IMR-90 (cell line): ENCODE measurements at regions not wholly inside any gene's neighbourhood (a gene's known extent, or its start where the extent isn't known, plus 50 kb on each side); places are given as distances from the start of the nearest gene placed in this dataset.

Source experiments
- ATAC-seq: fragments of 200-7000 bp; cut with Tn5 transposase; 2 replicates; pipeline ENCODE4 v1.9.1; 2020; ENCODE audit warnings: low read depth, mild to moderate bottlenecking, moderate library complexity
- BruUV-seq: library from RNA; stranded (reverse); fragments of 400-500 nt; replicated peaks from 2 replicates; lab custom pipeline; 2021; lab: Mats Ljungman, UMichigan
- CTCF ChIA-PET: fragments of 300-600 bp; formaldehyde crosslinking; extraction: SDS; loops from one replicate; lab custom pipeline; 2021; ENCODE audit warnings: antibody characterized with exemption; lab: Yijun Ruan, JAX
- POLR2A ChIA-PET: fragments of 300-600 bp; sonication (Branson Sonifier 250); formaldehyde crosslinking; loops from one replicate; lab custom pipeline; 2022; ENCODE audit warnings: antibody characterized with exemption; ENCODE audit not compliant: unreplicated experiment; lab: Charles Lee
- DNase-seq: peaks from one replicate; pipeline ENCODE4 v3.0.0; 2013
- H2AFZ ChIP-seq: replicated peaks from 2 replicates; pipeline ENCODE3; 2013; ENCODE audit warnings: low read length, mild to moderate bottlenecking; ENCODE audit not compliant: poor library complexity
- H2AK5ac ChIP-seq: 2 replicates; pipeline ENCODE4 v1.6.1; 2013; ENCODE audit warnings: low read depth, low read length, inconsistent platforms
- H2AK9ac ChIP-seq: replicated peaks from 2 replicates; pipeline ENCODE3; 2013; ENCODE audit warnings: mild to moderate bottlenecking, low read depth, low read length, moderate library complexity; ENCODE audit not compliant: poor library complexity
- H2BK120ac ChIP-seq: 2 replicates; pipeline ENCODE4 v1.6.1; 2013; ENCODE audit warnings: low read depth, low read length, inconsistent platforms
- H2BK15ac ChIP-seq: 3 replicates; pipeline ENCODE4 v1.6.1; 2013; ENCODE audit warnings: low read depth, low read length, inconsistent platforms
- H2BK20ac ChIP-seq: 2 replicates; pipeline ENCODE4 v1.6.1; 2013; ENCODE audit warnings: low read depth, mild to moderate bottlenecking, inconsistent platforms, low read length, moderate library complexity
- H2BK5ac ChIP-seq: 2 replicates; pipeline ENCODE4 v1.6.1; 2013; ENCODE audit warnings: mild to moderate bottlenecking, low read depth, low read length, inconsistent platforms; ENCODE audit not compliant: poor library complexity, severe bottlenecking
- H3K14ac ChIP-seq: replicated peaks from 2 replicates; pipeline ENCODE4 v1.6.1; 2013; ENCODE audit warnings: low read depth, low read length, inconsistent platforms
- H3K18ac ChIP-seq: 2 replicates; pipeline ENCODE4 v1.6.1; 2013; ENCODE audit warnings: low read depth, low read length, control low read depth
- H3K23ac ChIP-seq: 2 replicates; pipeline ENCODE4 v1.6.1; 2013; ENCODE audit warnings: low read depth, low read length, inconsistent platforms
- H3K27ac ChIP-seq: 2 replicates; pipeline ENCODE4 v1.5.1; 2013; ENCODE audit warnings: mild to moderate bottlenecking, control low read depth, low read length; ENCODE audit not compliant: insufficient read depth
- H3K27me3 ChIP-seq: 2 replicates; pipeline ENCODE4 v1.6.1; 2013; ENCODE audit warnings: low read length; ENCODE audit not compliant: control insufficient read depth, insufficient read depth
- H3K36me3 ChIP-seq: 2 replicates; pipeline ENCODE4 v1.6.1; 2013; ENCODE audit warnings: low read length, mixed read lengths; ENCODE audit not compliant: control insufficient read depth, insufficient read depth
- H3K4ac ChIP-seq: 2 replicates; pipeline ENCODE4 v1.6.1; 2013; ENCODE audit warnings: low read depth, low read length, inconsistent platforms
- H3K4me1 ChIP-seq: 2 replicates; pipeline ENCODE4 v1.6.1; 2013; ENCODE audit warnings: low read length, mixed read lengths; ENCODE audit not compliant: control insufficient read depth, insufficient read depth
- H3K4me2 ChIP-seq: 2 replicates; pipeline ENCODE4 v1.6.1; 2013; ENCODE audit warnings: low read depth, mild to moderate bottlenecking, control low read depth, low read length, moderate library complexity
- H3K4me3 ChIP-seq: 2 replicates; pipeline ENCODE4 v1.5.1; 2013; ENCODE audit warnings: low read depth, mild to moderate bottlenecking, control low read depth, low read length, moderate library complexity; ENCODE audit not compliant: insufficient read depth
- H3K56ac ChIP-seq: 2 replicates; pipeline ENCODE4 v1.6.1; 2013; ENCODE audit warnings: low read length, inconsistent platforms; ENCODE audit not compliant: insufficient read depth; ENCODE audit errors: extremely low read depth
- H3K79me1 ChIP-seq, 2 experiments: 2 replicates each; pipeline ENCODE4 v1.6.1; 2013; ENCODE audit warnings: low read length in 2 of 2, inconsistent platforms in 1 of 2, low read depth in 1 of 2
- H3K9ac ChIP-seq: 2 replicates; pipeline ENCODE4 v1.6.1; 2013; ENCODE audit warnings: low read depth, low read length, control low read depth
- H3K9me1 ChIP-seq: 2 replicates; pipeline ENCODE4 v1.6.1; 2013; ENCODE audit warnings: low read length, inconsistent platforms; ENCODE audit not compliant: insufficient read depth
- H3K9me3 ChIP-seq: 2 replicates; pipeline ENCODE4 v1.6.1; 2013; ENCODE audit warnings: low read length; ENCODE audit not compliant: control insufficient read depth, insufficient read depth
- H4K20me1 ChIP-seq: 2 replicates; pipeline ENCODE4 v1.6.1; 2013; ENCODE audit warnings: low read length, inconsistent platforms; ENCODE audit not compliant: insufficient read depth
- H4K5ac ChIP-seq: 2 replicates; pipeline ENCODE4 v1.6.1; 2013; ENCODE audit warnings: mild to moderate bottlenecking, low read depth, low read length, control low read depth
- H4K8ac ChIP-seq, 2 experiments: 2 replicates each; pipeline ENCODE4 v1.6.1; 2013; ENCODE audit warnings: low read depth in 2 of 2, low read length in 2 of 2, control low read depth in 1 of 2, inconsistent platforms in 1 of 2
- H4K91ac ChIP-seq: 2 replicates; pipeline ENCODE4 v1.6.1; 2013; ENCODE audit warnings: low read depth, low read length, inconsistent platforms; ENCODE audit not compliant: insufficient read depth
- BHLHE40 ChIP-seq: fragments of 150-350 bp; IDR thresholded peaks from 2 replicates; pipeline ENCODE4 v1.6.1; 2016; ENCODE audit warnings: mild to moderate bottlenecking, low read depth, low read length
- MAFK ChIP-seq: IDR thresholded peaks from 2 replicates; pipeline ENCODE4 v1.6.1; 2012; ENCODE audit warnings: low read depth, low read length, improper control_type of control experiment
- MXI1 ChIP-seq: IDR thresholded peaks from 2 replicates; pipeline ENCODE4 v1.6.1; 2012; ENCODE audit warnings: low read depth, mild to moderate bottlenecking, low read length, moderate library complexity, borderline replicate concordance
- NFE2L2 ChIP-seq: fragments of 150-350 bp; IDR thresholded peaks from 2 replicates; pipeline ENCODE4 v1.6.1; 2016; ENCODE audit warnings: low read depth, mild to moderate bottlenecking, low read length
- RCOR1 ChIP-seq: IDR thresholded peaks from 2 replicates; pipeline ENCODE4 v1.6.1; 2012; ENCODE audit warnings: mild to moderate bottlenecking, low read length, improper control_type of control experiment; ENCODE audit not compliant: insufficient replicate concordance
- RFX5 ChIP-seq: IDR thresholded peaks from 2 replicates; pipeline ENCODE4 v1.8.0; 2012; ENCODE audit warnings: low read depth, mild to moderate bottlenecking, low read length, moderate library complexity
- WGBS, 2 experiments: methylation state at CpG; one replicate each; pipeline versions ENCODE4 v1.1.5 to v1.1.7; 2013; ENCODE audit warnings: missing lambda C conversion rate in 2 of 2; ENCODE audit not compliant: insufficient read length in 1 of 2; ENCODE audit errors: extremely low coverage in 2 of 2; 5-methylcytosine and 5-hydroxymethylcytosine counted together
- dilution Hi-C: fragments of 300-500 bp; cut with HindIII; formaldehyde crosslinking; loops from one replicate; pipeline ENCODE4 v1.14.3; 2018; ENCODE audit warnings: low sequenced_read_pairs; ENCODE audit not compliant: unreplicated experiment
- in situ Hi-C: fragments of 300-500 bp; cut with MboI; formaldehyde crosslinking; loops from 3 replicates; pipeline ENCODE4 v1.14.3; 2019; ENCODE audit warnings: low sequenced_read_pairs, inconsistent platforms, mixed read lengths
- intact Hi-C: fragments of 100-400 bp; cut with micrococcal nuclease; formaldehyde crosslinking; loops from 2 replicates; pipeline ENCODE4 v1.10.0; 2022
- TF ChIP-seq, protein P1 (sequence below): fragments of 150-350 bp; IDR thresholded peaks from 2 replicates; pipeline ENCODE4 v1.6.1; 2016; ENCODE audit warnings: low read depth, mild to moderate bottlenecking, low read length, moderate library complexity, borderline replicate concordance
- TF ChIP-seq, protein P2 (sequence below): conservative IDR thresholded peaks from 2 replicates; pipeline ENCODE4 v1.5.1; 2012; ENCODE audit warnings: mild to moderate bottlenecking, low read depth, low read length, improper control_type of control experiment

GRCh38 chrX:122850326-122850725 is 333.8 kb upstream of the GRIA3 start:
- POLR2A ChIA-PET = no interaction called here
- no peak overlapping the region for H2BK15ac ChIP-seq
- H2BK5ac ChIP-seq = no peak overlapping the region
- ATAC-seq (no peak), DNase-seq (no peak)
- no peaks in the 10 kb centered on the region for H3K27me3 ChIP-seq
- H3K36me3 ChIP-seq = no peaks in the 10 kb centered on the region
- H2BK20ac ChIP-seq = no peak overlapping the region
- H3K18ac ChIP-seq = no peak overlapping the region
- H3K4ac ChIP-seq = no peak overlapping the region
- H3K4me2 ChIP-seq = no peak overlapping the region
- H3K27ac ChIP-seq = no peak overlapping the region
- H2BK120ac ChIP-seq = no peak overlapping the region
- CTCF ChIA-PET = no interaction called here
- WGBS, 2 experiments = no CpG with 5 or more reads among the region's 4 CpGs
- H3K56ac ChIP-seq = no peak overlapping the region
- H4K8ac ChIP-seq = no peak overlapping the region
- in situ Hi-C loops = no loop called here
- no peaks in the 10 kb centered on the region for H3K79me1 ChIP-seq
- no peaks in the 10 kb centered on the region for H3K9me1 ChIP-seq
- H3K14ac ChIP-seq = no peak overlapping the region
- H2AFZ ChIP-seq = no peak overlapping the region
- no peak overlapping the region for H3K4me3 ChIP-seq
- no peak overlapping the region for H3K23ac ChIP-seq
- H2AK5ac ChIP-seq = no peak overlapping the region
- H2AK9ac ChIP-seq = no peak overlapping the region
- intact Hi-C loops = loop anchor here (5.0 kb wide), 1 partner anchor 1287 kb away; no protein-coding TSS in a partner anchor
- H3K9me3 ChIP-seq = peaks cover 4% of the 10 kb centered on the region; the same call in 1 of the 2 replicates
- BruUV-seq = no TSS peak
- dilution Hi-C loops = no loop called here
- H3K4me1 ChIP-seq = no peaks in the 10 kb centered on the region
- no peak overlapping the region for H3K9ac ChIP-seq
- H4K91ac ChIP-seq = no peak overlapping the region
- no peaks in the 10 kb centered on the region for H4K20me1 ChIP-seq
- TF ChIP-seq, protein P1, sequence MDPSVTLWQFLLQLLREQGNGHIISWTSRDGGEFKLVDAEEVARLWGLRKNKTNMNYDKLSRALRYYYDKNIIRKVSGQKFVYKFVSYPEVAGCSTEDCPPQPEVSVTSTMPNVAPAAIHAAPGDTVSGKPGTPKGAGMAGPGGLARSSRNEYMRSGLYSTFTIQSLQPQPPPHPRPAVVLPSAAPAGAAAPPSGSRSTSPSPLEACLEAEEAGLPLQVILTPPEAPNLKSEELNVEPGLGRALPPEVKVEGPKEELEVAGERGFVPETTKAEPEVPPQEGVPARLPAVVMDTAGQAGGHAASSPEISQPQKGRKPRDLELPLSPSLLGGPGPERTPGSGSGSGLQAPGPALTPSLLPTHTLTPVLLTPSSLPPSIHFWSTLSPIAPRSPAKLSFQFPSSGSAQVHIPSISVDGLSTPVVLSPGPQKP = no peak
- TF ChIP-seq RFX5 (no peak), BHLHE40 (no peak), MAFK (no peak), RCOR1 (no peak), NFE2L2 (no peak), MXI1 (no peak)
- TF ChIP-seq, protein P2, sequence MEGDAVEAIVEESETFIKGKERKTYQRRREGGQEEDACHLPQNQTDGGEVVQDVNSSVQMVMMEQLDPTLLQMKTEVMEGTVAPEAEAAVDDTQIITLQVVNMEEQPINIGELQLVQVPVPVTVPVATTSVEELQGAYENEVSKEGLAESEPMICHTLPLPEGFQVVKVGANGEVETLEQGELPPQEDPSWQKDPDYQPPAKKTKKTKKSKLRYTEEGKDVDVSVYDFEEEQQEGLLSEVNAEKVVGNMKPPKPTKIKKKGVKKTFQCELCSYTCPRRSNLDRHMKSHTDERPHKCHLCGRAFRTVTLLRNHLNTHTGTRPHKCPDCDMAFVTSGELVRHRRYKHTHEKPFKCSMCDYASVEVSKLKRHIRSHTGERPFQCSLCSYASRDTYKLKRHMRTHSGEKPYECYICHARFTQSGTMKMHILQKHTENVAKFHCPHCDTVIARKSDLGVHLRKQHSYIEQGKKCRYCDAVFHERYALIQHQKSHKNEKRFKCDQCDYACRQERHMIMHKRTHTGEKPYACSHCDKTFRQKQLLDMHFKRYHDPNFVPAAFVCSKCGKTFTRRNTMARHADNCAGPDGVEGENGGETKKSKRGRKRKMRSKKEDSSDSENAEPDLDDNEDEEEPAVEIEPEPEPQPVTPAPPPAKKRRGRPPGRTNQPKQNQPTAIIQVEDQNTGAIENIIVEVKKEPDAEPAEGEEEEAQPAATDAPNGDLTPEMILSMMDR = no peak
- no peak overlapping the region for H4K5ac ChIP-seq
